BE2C (cell line): ENCODE measurements at regions not wholly inside any gene's neighbourhood (a gene's known extent, or its start where the extent isn't known, plus 50 kb on each side); places are given as distances from the start of the nearest gene placed in this dataset.

ENCODE experiments used
- DNase-seq: peaks from one replicate; pipeline ENCODE4 v3.0.0-alpha.2; 2020
- H3K27me3 ChIP-seq: fragments of 250-450 bp; sonication (Bioruptor Pico); 2 replicates; pipeline ENCODE4 v1.5.1; 2020; ENCODE audit warnings: mild to moderate bottlenecking
- H3K36me3 ChIP-seq: fragments of 250-450 bp; sonication (Bioruptor Pico); 2 replicates; pipeline ENCODE4 v1.5.1; 2020; ENCODE audit warnings: mild to moderate bottlenecking
- H3K4me1 ChIP-seq: fragments of 250-450 bp; sonication (Bioruptor Pico); 2 replicates; pipeline ENCODE4 v1.5.1; 2020
- H3K4me3 ChIP-seq: 2 replicates; pipeline ENCODE4 v1.5.1; 2011; ENCODE audit warnings: low read depth, low read length
- H3K9me3 ChIP-seq: fragments of 250-450 bp; sonication (Bioruptor Pico); 2 replicates; pipeline ENCODE4 v1.5.1; 2020
- CTCF ChIP-seq: IDR thresholded peaks from 2 replicates; pipeline ENCODE4 v1.5.1; 2012; ENCODE audit warnings: mild to moderate bottlenecking, low read depth, low read length

GRCh38 chr16:86978445-86979030 is 338.7 kb downstream of the C16orf95 start:
- no peaks in the 10 kb centered on the region for H3K27me3 ChIP-seq
- no peak overlapping the region for H3K4me3 ChIP-seq
- no peaks in the 10 kb centered on the region for H3K36me3 ChIP-seq
- DNase-seq, result no peak
- no peaks in the 10 kb centered on the region for H3K9me3 ChIP-seq
- no peak for TF ChIP-seq CTCF
- no peaks in the 10 kb centered on the region for H3K4me1 ChIP-seq

- TF ChIP-seq CTCF, result no peak
- Histone ChIP-seq H3K9me3 (no peaks in the 10 kb centered on the region), H3K4me3 (no peak overlapping the region), H3K27me3 (no peaks in the 10 kb centered on the region), H3K36me3 (no peaks in the 10 kb centered on the region), H3K4me1 (no peaks in the 10 kb centered on the region)
- DNase-seq, result no peak
Measured at GRCh38 chr16:86979061-86979460, 338.1 kb downstream of the C16orf95 start.

DNA sequence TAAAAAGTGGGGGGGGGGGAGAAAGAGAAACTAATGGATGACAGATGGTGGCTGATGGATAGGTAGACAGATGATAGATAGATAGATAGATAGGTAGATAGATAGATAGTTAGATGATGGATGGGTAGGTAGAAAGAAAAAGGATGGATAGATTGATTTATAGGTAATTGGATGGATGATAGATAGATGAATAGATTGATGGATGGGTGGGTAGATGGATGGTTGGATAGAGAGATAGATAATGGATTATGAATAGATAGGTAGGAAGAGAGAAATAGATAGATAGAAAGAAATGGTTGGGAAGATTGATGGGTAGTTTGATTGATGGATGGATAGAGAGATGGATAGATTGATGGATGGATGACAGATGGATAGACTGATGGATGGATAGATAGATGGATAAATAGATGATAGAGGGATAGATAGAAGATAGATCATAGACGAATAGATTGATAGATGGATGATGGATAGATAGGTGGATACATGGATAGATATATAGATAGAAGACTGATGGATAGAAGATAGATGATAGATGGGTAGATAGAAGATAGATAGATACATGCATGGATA is 337.1 kb downstream of the C16orf95 start:
- no peak for TF ChIP-seq CTCF
- H3K36me3 ChIP-seq, result no peaks in the 10 kb centered on the region
- no peaks in the 10 kb centered on the region for H3K27me3 ChIP-seq
- H3K4me3 ChIP-seq, result no peak overlapping the region
- DNase-seq, result no peak
- H3K4me1 ChIP-seq, result no peaks in the 10 kb centered on the region
- H3K9me3 ChIP-seq, result no peaks in the 10 kb centered on the region

- no peaks in the 10 kb centered on the region for H3K27me3 ChIP-seq
- no peak for TF ChIP-seq CTCF
Measured at GRCh38 chr16:86980644-86981043, 336.5 kb downstream of the C16orf95 start.

GRCh38 chr16:86982347-86982596 is 334.9 kb downstream of the C16orf95 start:
- Histone ChIP-seq H3K27me3 (no peaks in the 10 kb centered on the region), H3K36me3 (no peaks in the 10 kb centered on the region), H3K4me3 (no peak overlapping the region), H3K4me1 (no peaks in the 10 kb centered on the region), H3K9me3 (no peaks in the 10 kb centered on the region; the same call in 1 of the 2 replicates)
- DNase-seq, result no peak
- no peak for TF ChIP-seq CTCF

More at GRCh38 chr16:86980644-86981043, 336.5 kb downstream of the C16orf95 start:
- Histone ChIP-seq H3K36me3 (no peaks in the 10 kb centered on the region), H3K4me3 (no peak overlapping the region), H3K4me1 (no peaks in the 10 kb centered on the region), H3K9me3 (no peaks in the 10 kb centered on the region)
- no peak for DNase-seq

DNA sequence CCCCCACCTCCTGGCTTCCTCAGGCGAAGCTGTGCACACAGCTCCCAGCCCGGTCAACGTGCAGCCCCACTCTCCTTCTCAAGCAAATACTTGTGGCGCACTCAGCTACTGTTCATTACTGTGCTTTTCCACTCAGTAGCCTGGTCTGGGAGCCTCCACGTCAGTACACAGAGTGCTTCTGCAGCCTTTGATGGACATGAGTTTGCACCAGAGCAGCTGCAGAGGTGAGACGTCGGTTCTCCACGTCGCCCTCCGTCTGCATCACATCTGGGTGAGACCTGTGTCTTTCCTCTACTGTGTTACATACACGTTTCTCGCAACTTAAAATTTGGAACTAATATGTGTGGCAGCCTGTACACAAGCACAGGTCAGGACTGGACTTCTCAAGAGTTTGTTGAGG is 334.3 kb downstream of the C16orf95 start:
- Histone ChIP-seq H3K27me3 (no peaks in the 10 kb centered on the region), H3K36me3 (no peaks in the 10 kb centered on the region), H3K4me3 (no peak overlapping the region), H3K9me3 (no peaks in the 10 kb centered on the region; the same call in 1 of the 2 replicates), H3K4me1 (no peaks in the 10 kb centered on the region)
- no peak for TF ChIP-seq CTCF
- DNase-seq, result no peak
